HG03097 (cell line): ENCODE measurements at regions not wholly inside any gene's neighbourhood (a gene's known extent, or its start where the extent isn't known, plus 50 kb on each side); places are given as distances from the start of the nearest gene placed in this dataset.

Experiments used
- ATAC-seq: cut with Tn5 transposase; IDR thresholded peaks from one replicate; pipeline ENCODE4 v1.9.1; 2021; ENCODE audit not compliant: unreplicated experiment, low FRiP score

DNA sequence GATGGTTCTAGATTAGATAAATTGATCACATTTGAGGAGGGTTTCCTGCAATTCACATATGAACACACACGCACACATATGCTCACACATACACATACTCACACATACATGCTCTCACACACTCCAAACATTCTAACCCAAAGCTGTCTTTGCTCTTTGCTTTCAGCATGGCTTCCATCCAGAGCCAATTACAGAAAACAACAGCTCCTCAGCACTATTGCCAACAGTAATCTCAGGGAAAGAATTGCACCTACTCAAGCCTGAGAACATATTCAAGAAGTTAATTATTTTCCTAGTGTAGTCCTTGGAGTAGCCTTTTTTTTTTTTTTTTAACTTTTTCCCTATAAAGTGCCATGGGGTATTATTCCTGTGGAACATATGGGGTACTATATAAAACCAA lies 246.9 kb upstream of the PARD3B start:
- no peak for ATAC-seq

DNA sequence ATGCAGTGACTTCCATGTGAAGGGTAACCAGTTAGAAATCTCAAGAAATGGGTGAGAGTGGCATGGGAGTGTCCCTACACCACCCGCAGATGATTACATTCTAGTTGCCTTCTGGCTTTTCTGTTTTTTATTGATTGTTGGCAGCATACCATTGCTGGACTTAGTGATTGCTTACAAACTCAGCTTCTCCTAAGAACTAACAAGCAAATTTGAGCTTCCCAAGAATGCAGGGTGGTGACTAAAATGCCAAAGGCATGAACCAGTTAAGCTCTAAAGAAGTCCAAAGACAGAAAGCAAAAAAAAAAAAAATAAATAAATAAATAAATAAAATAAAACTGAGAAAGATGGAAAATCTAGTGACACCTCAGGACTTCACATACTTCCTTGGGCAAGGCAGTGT lies 245.5 kb upstream of the PARD3B start:
- ATAC-seq = no peak

DNA sequence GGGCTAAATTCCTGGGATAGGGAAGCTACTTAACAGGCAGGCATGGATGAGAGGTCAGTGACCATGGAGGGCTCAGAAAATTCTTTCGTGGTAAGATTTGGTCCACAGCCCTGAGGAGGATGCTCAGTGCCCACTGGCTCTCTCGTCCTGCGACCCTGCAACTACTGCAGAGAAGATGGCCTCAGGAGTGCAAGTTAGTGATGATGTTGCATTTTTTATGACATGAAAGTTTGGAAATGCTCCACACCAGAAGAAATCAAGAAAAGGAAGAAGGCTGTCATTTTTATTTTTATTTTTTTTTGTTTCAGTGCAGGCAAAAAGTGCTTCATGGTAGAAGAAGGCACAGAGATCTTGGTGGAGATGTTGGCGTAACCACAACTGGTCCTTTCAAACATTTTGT lies 238.6 kb upstream of the PARD3B start:
- ATAC-seq = no peak

DNA sequence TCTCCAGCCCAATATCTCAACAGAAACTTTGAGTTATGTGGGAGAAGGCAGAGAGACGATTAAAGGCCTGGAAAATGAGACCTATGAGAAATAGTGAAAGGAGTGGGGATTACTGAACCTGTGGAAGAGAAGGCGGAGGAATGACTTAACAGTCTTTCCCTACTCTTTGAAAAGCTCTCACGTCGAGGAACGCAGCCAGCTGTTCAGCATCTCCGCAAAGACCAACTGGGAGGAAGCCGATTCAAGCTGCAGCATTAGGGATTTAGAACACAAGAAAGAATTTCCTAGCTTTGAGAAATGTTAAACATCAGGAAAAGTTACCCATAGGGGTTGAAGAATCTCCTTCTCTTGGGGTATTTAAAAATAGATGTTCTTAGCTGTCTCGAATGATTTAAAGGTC lies 233.2 kb upstream of the PARD3B start:
- no peak for ATAC-seq

DNA sequence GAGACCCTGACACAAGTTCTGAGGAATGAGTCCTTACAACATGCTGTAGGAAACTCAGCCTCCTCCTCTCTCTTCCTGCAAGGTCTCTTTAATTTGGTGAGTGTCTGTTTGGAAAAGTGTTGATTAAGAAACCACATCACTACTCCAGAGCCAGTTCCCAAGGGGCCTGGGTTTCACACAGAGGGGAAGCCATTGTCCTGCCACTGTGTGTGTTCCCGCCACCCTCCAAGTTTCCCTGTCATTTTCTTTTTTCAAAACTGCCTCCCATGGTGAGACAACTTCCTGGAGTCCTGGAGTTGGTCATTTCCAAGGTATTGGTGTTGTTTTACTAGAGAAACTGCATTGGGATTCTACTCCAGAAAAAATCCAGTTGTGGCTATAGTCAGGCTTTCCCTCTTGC lies 232.0 kb upstream of the PARD3B start:
- ATAC-seq = no peak

DNA sequence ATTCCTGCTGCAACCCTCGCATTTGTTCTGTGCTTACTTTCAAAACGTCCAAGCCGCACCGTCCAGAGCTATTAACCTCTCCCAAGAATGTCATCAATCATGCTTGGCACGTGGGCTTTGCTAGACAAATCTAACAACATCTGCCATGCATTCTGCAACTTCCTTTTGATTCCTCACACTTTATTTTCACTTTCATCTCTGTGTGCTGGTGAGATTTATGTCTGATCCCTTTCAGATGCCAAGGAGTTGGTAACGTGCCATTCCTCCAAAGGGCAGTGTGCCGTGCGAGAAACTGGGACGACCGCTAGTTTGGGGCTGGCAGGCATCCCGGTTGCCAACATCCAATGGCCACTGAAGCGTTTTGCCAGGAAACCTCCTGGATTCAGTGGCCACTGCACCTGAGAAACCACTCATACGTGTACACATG lies 230.0 kb upstream of the PARD3B start:
- no peak for ATAC-seq

DNA sequence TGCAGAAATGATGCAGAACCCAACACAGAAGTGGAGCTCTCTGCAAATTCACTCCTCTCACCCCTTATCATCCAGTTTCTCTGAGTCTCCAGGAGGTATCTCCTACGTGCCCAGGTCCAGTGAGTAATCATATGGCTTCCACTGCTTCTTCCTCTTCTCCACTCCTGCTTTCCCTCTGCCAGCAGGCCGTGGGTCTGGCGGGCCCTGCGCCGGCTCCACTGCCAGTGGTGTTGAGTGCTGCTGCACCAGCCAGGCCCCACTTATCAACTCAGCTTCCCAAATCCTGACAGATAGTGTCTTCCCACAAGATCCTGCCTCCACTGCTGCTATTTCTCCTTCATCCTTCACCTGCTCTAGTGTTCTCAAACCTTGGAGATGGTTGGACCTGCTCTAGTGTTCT lies 227.6 kb upstream of the PARD3B start:
- ATAC-seq = no peak

DNA sequence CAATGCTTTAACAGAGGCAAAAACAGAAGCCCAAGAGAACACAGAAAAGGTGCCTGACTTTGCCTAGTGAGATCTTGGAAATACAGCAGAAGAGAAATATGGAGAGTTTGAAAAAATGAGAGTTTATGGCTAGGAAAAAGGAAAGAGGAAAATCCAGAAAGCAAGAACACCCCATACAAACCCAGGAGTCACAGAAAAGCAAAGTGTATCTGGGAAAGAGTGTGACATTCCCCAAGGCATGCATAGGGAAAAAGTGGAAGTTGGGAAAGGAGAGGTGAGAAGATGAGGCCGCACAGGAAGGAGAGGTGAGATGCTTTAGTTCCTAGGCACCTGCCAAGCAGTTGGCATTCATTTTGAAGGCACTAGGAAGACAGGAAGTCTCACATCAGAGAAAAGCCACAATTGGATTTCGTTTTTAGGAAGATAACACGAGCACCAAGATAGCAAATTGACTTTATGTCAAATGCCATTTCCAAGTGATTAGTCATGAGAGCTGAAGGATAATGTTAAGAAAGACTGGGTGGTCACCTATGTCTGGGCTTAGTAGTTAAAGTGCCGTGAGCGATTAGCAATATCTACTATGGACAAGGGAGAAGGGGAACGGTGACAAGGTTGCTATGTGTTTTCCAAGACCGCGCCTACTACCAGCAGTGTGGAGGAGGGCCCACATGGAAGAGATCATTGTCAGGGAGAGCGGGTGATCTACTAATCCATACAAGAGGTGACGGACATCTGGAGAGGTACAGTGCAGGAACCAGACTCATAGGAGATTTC lies 224.1 kb upstream of the PARD3B start:
- ATAC-seq = no peak

DNA sequence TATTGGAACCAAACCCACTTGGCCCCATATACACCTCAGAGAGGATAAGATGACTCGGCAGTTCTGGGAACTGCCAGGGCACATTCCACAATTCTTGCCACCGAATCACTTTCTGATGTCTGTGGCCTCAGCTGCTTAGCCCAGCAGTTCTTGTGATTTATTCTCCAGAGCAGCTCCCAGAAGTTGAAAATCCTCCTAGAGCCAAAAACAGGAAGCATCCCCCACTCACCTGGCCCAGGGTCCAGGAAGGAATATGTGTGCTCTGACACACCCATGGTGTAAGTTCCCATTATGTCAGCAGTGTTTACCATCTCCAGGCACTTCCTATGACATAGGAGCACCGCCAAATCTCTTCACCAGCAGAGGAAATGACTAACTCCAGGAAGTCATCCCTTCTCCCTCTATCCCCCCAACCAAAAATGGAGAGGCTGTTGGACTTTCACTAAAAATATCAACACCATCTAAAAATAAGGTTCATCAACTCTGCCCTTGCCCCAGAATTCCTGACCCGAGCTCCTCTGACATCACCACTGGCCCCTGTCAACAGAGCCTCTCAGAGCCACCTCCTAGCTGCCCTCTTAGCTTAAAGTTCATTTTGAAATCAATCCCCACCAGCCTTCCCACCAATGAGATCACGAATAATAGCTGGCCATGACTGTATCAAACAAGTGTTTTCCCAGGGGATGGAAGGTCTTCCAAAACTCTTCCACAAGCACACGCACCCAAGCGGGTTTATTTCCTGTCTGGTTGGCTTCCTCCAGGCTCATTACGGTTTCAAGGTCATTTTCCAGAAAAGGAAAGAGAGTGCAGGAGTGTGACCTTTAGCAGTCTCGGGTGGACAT lies 223.1 kb upstream of the PARD3B start:
- ATAC-seq = no peak

DNA sequence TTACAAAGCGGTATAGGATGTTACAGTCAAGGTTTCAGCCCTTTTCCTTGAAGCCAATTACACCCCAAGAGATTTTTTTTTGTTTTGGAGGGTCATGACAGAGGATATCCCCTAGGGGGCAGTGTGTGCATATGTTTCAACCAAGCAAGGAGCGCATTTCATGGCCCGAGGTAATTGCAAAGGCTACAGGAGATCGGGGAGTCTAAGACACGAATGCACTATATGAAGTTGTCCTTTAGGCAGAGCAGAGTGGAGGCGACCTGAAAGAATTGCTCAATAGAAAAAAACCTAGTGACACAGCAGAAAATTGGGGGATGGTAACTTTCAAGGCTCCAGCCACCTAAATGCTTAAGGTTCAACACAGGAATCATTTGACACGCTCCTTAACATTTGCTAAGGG lies 219.8 kb upstream of the PARD3B start:
- ATAC-seq = peak; percentile 64

DNA sequence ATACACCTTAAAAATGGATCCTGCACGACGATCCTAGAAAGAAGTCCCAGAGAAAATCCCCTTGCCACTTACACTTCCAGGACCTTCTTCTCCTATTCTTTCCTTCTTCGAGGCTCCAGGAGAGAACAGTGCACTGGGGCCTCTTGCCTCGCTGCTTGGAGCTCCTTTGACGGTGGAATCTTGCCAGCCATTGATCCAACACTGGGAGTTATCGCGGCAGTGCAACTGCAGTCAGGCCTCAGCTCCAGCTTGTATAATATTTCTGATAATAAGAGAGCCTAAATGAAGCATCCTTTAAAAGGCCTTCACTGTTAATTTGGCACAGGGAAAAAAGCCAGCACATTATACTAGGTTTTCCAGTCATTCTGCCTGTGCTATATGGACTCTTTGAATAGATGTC lies 216.9 kb upstream of the PARD3B start:
- ATAC-seq = no peak

DNA sequence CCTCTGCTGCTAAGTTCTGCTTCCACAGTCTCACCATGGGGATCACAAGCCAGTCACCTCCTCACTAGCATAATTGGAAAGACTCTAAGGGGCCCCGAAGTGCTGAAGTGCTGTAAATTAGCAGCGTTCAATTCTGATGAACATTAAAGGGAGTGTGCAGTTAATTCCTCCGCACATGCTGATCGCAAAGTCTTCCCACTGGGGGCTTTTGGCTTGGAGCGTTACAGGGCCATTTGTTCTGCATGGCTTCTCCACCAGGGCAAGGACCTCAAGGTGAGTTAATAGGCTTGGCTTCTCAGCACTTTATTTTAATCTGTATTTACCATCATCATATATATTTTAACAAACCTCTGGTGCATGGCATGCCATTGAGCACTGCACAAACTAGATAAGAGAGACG lies 216.3 kb upstream of the PARD3B start:
- ATAC-seq = no peak

DNA sequence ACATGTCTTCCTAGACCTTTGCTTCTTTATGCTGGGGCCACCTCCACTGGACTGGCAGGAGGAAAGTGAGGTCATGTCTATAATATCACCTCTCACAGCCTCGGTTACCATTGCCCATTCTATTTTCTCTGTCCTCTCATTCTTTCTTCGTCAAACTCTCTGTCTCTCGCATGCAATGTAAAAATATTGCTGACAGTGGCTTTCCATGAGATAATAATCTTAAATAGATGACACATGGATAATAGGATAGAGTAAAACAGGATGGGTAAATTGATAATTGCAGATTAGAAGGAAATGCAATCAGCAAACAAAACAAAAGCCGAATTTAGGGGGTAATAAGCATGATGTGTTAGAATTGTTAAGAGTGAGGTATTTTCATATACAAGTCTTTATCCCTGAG lies 215.7 kb upstream of the PARD3B start:
- ATAC-seq = no peak

DNA sequence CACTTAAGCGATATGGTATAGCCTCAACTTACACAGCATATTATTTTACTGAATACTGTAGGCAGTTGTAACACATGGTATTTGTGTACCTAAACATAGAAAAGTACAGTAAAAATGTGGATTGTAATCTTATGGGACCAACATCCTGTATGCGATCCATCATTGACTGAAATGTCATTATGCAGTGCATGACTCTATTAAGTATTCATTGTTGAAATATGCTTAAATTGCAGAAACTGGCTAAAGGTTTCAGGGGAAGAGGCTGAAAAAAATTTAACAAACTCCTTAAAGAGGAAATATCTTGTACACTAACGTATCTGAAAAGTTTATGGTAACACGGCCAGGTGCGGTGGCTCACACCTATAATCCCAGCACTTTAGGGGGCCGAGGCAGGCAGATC lies 214.1 kb upstream of the PARD3B start:
- ATAC-seq = no peak

DNA sequence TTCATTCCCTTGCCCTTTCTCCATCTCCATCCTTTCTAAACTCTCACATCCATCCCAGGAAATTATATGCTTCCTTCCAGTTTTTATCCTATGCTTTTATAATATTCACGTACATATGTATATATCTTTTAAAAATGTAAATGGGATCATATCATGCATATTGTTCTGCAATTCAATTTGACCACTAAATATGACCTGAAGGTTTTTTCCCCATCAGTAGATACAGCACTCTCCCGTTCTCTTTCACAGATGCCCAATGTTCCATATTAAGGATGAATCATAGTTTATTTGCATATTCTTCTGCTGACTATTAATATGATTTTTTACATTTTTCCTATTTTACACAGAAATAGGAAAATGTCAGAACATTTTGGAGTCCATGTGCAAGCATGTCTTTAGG lies 213.3 kb upstream of the PARD3B start:
- ATAC-seq = no peak

DNA sequence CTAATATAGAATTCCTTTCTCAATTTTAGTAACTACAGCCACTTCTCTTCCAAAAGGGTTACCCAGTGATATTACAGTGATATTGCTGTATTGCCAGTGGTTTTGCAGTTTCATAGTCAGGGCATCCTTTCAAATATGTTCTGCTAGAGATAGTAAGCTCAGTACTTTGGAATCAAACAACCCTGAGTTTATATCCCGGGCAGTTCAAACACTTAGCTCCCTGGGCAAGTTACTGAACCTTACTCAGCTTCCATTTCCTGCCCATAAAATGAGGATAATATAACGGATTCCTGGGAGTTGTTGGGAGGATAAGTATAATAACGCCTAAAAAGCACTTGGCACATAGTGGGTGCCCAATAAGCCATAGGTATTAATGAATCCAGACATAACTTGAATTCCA lies 212.6 kb upstream of the PARD3B start:
- no peak for ATAC-seq

DNA sequence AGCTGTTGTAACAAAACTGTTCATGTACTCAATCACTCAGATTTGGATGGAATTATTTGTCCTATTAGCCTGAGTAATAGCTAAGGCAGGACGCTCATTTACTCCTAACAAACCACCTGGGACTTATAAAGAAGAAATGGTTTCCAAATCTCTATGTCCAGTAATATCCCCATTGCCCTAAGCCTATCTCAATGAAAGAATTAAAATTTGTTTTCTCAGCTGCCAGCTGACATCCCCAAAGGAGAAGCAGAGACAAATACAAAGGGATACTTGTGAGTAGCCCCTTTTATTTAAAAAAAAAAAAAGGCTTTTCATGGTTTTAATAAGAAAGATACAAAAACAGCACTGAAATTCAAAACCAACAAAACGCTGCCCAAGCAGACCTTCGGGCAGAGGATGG lies 211.4 kb upstream of the PARD3B start:
- no peak for ATAC-seq

DNA sequence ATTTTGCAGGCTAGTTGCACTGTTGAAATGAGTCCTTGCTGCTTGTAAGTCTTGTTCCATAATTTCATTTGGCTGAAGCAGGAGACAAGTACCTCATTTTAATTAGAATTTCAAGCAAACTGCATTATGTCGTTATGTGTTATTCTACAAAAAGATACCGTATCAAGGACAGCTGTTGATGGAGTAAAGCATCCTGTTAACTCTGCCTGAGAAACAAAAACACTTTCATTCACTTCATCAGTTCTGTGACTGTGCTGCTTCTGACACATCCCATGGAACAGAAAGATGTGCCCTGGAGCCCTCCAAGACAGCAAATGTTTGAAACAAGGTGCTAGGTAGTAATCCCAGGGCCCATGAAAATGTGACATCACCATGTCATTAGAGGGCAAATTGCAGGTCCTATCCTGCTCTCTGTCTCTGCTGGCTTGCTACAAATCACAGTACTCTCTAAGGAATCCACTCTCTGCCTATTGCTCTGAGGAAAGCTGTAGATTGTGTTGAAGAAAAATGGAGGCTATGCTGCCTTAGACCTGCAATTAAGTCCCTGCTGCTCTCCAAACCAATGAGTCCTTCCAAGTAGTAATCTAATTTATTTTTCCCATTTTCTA lies 209.7 kb upstream of the PARD3B start:
- no peak for ATAC-seq

DNA sequence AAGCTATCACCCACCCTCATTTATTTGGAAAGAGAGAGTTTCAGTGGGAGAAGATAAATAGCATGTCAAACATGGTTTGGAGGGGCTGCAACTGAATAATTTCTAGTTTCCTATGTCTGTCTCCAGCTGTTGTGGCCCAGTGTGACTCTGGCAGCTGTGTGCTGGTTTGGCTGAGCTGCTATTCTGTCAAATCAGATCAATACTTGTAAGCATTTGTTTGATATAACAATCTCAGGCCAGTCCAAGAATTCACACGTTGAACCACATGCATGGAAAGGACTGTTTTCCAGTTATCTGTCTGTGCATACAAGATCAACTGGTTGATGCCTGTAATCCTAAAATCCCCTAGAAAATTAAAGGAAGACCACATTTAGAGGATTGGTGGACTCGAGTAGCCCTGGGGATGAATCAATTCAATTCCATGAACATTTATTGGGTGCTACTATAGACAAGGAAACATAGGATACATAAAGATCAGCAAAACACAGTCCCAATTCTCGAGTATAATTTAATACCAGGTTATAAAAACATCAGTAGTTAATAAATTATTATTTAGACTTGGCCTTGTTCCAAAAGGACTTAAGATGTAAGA lies 209.0 kb upstream of the PARD3B start:
- no peak for ATAC-seq

DNA sequence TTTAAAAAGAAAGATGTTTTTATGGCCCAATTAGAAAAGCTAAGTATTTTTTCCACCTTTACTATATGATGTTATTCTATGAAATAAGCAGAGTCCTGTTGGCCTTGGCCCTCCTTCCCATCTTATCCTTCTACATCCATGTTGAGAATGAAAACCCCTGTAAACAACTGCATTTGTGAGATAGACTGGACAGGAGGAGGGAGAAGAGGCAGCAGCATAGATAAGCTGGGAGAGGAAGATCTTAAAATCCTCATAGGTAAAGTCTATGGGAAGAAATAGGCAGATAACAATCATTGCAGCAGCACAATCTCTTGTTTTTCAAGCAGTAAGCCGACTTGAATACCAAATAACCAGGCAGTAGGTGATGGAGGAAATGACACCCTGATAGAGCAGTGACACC lies 207.6 kb upstream of the PARD3B start:
- no peak for ATAC-seq

DNA sequence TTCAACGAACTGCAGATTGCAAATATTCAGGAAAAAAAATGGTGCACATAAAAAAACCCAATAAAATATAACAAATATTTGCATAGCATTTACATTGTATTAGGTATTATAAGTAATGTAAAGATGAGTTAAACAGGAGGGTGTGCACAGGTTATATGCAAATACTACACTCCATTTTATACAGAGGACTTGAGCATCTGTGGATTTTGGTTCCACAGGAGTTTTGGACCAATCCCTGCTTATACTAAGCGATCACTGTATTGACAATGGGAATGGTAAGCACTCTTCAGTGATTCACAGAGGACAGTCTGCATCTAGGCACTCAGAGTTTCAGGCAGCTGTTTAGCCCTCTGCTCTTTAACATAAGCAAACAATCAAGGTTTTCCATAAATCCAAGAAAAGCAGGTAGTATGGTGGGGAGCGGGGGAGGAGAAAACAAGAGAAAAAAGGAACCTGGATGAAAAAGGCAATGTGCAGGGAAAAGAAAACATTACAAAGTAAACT lies 206.0 kb upstream of the PARD3B start:
- no peak for ATAC-seq
